ENCODE measurements at regions not wholly inside any gene's neighbourhood (a gene's known extent, or its start where the extent isn't known, plus 50 kb on each side); places are given as distances from the start of the nearest gene placed in this dataset.

- no peak for DNase-seq (ENCODE audit: low read depth)
Observed at GRCh38 chr20:10795286-10796026, 121.7 kb upstream of the JAG1 start.

GRCh38 chr20:10798811-10799210, 125.0 kb upstream of the JAG1 start:
- no peak for DNase-seq (ENCODE audit: low read depth)
- no peak overlapping the region for H3K4me3 ChIP-seq (ENCODE audit: control insufficient read depth, low read depth, low read length)
- TF ChIP-seq CTCF (IDR thresholded peaks at IDR 0.05; ENCODE audit: control insufficient read depth, insufficient read depth, low read depth, low read length, missing control alignments): no peak

More at GRCh38 chr20:10795286-10796026, 121.7 kb upstream of the JAG1 start:
- TF ChIP-seq CTCF (IDR thresholded peaks at IDR 0.05; ENCODE audit: control insufficient read depth, insufficient read depth, low read depth, low read length, missing control alignments): no peak
- no peak overlapping the region for H3K4me3 ChIP-seq (ENCODE audit: control insufficient read depth, low read depth, low read length)

DNA sequence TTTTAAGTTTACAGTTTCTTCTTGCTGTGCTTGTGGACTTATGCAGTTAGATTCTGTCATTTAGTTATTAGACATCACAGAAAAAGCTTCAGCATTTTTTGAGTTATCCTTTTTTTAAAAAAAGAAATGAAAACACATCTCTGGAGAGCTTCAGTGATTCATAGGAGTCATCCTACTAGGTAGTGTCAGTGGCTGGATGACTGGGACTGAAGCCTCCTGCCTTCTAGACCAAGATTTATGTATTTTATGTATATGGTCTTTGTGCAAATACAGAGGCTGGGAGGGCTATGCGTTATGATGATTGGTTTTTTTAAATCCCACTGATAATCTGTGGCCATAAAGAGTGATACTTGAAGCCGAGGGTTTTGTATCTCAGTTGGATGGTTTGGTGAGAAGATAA, 125.9 kb upstream of the JAG1 start:
- no peak overlapping the region for H3K4me3 ChIP-seq (ENCODE audit: control insufficient read depth, low read depth, low read length)
- no peak for TF ChIP-seq CTCF (IDR thresholded peaks at IDR 0.05; ENCODE audit: control insufficient read depth, insufficient read depth, low read depth, low read length, missing control alignments)
- no peak for DNase-seq (ENCODE audit: low read depth)

DNA sequence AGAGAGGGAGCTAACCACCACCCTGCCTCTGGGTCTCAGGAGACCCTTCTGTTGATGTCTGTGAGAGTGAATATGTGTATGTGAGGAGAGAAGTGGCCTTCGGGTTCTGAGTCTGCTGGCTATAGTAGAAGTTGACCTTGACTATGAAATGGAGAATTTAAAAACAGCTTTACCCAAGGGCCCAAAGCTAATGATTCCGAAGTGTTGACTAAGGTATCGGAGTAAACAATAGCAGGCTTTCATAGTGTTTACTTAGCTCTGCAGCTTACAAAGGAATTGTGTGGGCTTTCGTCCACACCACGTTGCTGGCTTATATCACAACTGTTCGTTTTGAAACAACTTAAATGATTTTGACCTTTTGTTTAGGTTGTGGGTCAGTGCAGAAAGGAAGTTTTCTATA, 126.5 kb upstream of the JAG1 start:
- no peak for TF ChIP-seq CTCF (IDR thresholded peaks at IDR 0.05; ENCODE audit: control insufficient read depth, insufficient read depth, low read depth, low read length, missing control alignments)
- no peak overlapping the region for H3K4me3 ChIP-seq (ENCODE audit: control insufficient read depth, low read depth, low read length)
- DNase-seq (ENCODE audit: low read depth): no peak

GRCh38 chr20:10802236-10802635, 128.4 kb upstream of the JAG1 start:
- H3K4me3 ChIP-seq (ENCODE audit: control insufficient read depth, low read depth, low read length): no peak overlapping the region
- no peak for DNase-seq (ENCODE audit: low read depth)
- TF ChIP-seq CTCF (IDR thresholded peaks at IDR 0.05; ENCODE audit: control insufficient read depth, insufficient read depth, low read depth, low read length, missing control alignments): no peak

- DNase-seq (ENCODE audit: low read depth): no peak
- H3K4me3 ChIP-seq (ENCODE audit: control insufficient read depth, low read depth, low read length): no peak overlapping the region
- TF ChIP-seq CTCF (IDR thresholded peaks at IDR 0.05; ENCODE audit: control insufficient read depth, insufficient read depth, low read depth, low read length, missing control alignments): no peak
Observed at GRCh38 chr20:10805764-10806163, 132.0 kb upstream of the JAG1 start.

Measured in AG09309 (cell line).